Naive thymus-derived CD8-positive, alpha-beta T cell (primary cell): ENCODE measurements at regions not wholly inside any gene's neighbourhood (a gene's known extent, or its start where the extent isn't known, plus 50 kb on each side); places are given as distances from the start of the nearest gene placed in this dataset.
A peak's percentile ranks its signal among the peaks of the same experiment; 100 is the strongest.

Experiments used
- ATAC-seq, 2 donors: fragments of 150-1000 bp; cut with Tn5 transposase in 1 of 2; sonication (Bioruptor Pico), chemical (Tn5 transposase) in 1 of 2; 1 replicate in 1 of 2; 2 replicates in 1 of 2; pipeline ENCODE4 v1.10.0; 2021; ENCODE audit warnings: mild to moderate bottlenecking in 2 of 2, moderate library complexity in 2 of 2
- POLR2A ChIA-PET: fragments of 350-600 bp; sonication (Branson Sonifier 250); formaldehyde crosslinking; loops from one replicate; lab custom pipeline; 2021; ENCODE audit warnings: antibody characterized with exemption; lab: Charles Lee
- DNase-seq, 10 donors: peaks; one replicate each; pipeline versions ENCODE4 v3.0.0 to v3.0.0-alpha.2; 2020 to 2022
- H3K27ac Mint-ChIP-seq, 10 donors: one replicate each; pipeline ENCODE4 v1.8.0; 2020 to 2022; ENCODE audit warnings: mild to moderate bottlenecking in 10 of 10, mixed read lengths in 10 of 10, moderate library complexity in 4 of 10, inconsistent platforms in 1 of 10
- H3K27me3 Mint-ChIP-seq, 5 donors: one replicate each; pipeline ENCODE4 v1.8.0; 2021 to 2022; ENCODE audit warnings: mixed read lengths in 5 of 5
- H3K36me3 Mint-ChIP-seq, 3 donors: one replicate each; pipeline ENCODE4 v1.8.0; 2020 to 2022; ENCODE audit warnings: mixed read lengths in 3 of 3, mild to moderate bottlenecking in 2 of 3, inconsistent platforms in 1 of 3
- H3K4me1 Mint-ChIP-seq, 4 donors: one replicate each; pipeline ENCODE4 v1.8.0; 2021 to 2022; ENCODE audit warnings: mixed read lengths in 4 of 4
- H3K4me3 Mint-ChIP-seq, 10 donors: one replicate each; pipeline ENCODE4 v1.8.0; 2020 to 2022; ENCODE audit warnings: mild to moderate bottlenecking in 10 of 10, mixed read lengths in 10 of 10, moderate library complexity in 6 of 10, inconsistent platforms in 1 of 10
- H3K9me3 Mint-ChIP-seq, 9 donors: one replicate each; pipeline ENCODE4 v1.8.0; 2020 to 2022; ENCODE audit warnings: mixed read lengths in 9 of 9, mild to moderate bottlenecking in 3 of 9, inconsistent platforms in 1 of 9, moderate library complexity in 1 of 9

DNA sequence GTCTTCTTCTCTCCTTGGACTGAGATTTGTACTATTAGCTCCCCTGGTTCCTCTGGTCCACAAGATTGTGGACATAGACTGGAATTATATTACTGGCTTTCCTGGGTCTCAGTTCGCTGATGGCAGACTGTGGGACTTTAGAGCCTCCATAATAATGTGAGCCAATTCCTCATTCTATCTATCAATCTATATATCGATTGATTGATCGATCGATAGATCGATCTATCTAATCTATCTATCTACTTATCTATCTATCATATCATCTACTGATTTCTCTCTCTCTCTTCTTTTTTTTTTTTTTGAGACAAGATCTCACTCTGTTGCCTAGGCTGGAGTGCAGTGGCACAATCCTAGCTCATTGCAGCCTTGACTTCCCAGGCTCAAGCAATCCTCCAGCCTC lies 51.5 kb upstream of the DDR1 start:
- DNase-seq (no peak), ATAC-seq (no peak)
- peaks cover 32 to 77% (median 68%) of the 10 kb centered on the region in 4 donors for H3K4me1 Mint-ChIP-seq
- peaks cover 0 to 2% (median 0%) of the 10 kb centered on the region in 3 donors for H3K36me3 Mint-ChIP-seq
- H3K4me3 Mint-ChIP-seq, result peak overlapping the region in 3 of 10 donors; percentile 22 to 58 (median 48)
- POLR2A ChIA-PET, result interaction anchor here (1.0 kb wide), 1 partner anchor 45 kb away, joined by 6 read pairs; no protein-coding TSS in a partner anchor
- H3K9me3 Mint-ChIP-seq, result no peaks in the 10 kb centered on the region
- H3K27me3 Mint-ChIP-seq, result no peaks in the 10 kb centered on the region
- peak overlapping the region in 8 of 10 donors; percentile 27 to 97 (median 65) for H3K27ac Mint-ChIP-seq

DNA sequence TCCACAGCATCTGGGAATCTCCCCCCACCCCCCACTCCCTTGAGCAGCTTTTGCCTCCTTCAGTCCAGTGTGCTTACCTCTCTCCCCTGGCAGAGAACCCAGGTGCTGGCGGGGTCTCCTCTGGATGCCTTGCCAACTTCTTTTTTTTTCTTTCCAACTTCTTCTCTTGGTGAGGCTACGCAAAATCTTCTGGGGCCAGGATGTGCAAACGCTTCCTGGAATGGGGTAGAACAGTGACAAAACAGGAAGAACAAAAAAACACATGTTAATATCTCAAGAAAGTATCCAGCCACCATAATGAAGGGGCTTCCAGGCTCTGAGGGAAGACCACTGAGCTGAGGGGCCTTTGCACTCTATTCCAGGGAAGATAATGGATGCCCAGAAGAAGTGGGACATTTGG lies 53.9 kb upstream of the DDR1 start:
- peak overlapping the region; percentile 89 to 98 (median 96) for H3K4me3 Mint-ChIP-seq
- peaks cover 38 to 89% (median 80%) of the 10 kb centered on the region in 4 donors for H3K4me1 Mint-ChIP-seq
- no peaks in the 10 kb centered on the region for H3K27me3 Mint-ChIP-seq
- H3K27ac Mint-ChIP-seq, result peak overlapping the region; percentile 89 to 100 (median 96)
- no peaks in the 10 kb centered on the region for H3K9me3 Mint-ChIP-seq
- peak in 3 of 10 donors; percentile 25 to 26 (median 25) for DNase-seq
- ATAC-seq, result peak; percentile 25 to 34
- POLR2A ChIA-PET, result interaction anchor here (0.8 to 4.7 kb wide), 24 partner anchors 9 to 264 kb away, joined by 3 to 34 read pairs (median 4); partner anchors contain the start of genes ABCF1, DDR1, IER3 and MRPS18B
- H3K36me3 Mint-ChIP-seq, result peaks cover 0 to 4% (median 2%) of the 10 kb centered on the region in 3 donors

DNA sequence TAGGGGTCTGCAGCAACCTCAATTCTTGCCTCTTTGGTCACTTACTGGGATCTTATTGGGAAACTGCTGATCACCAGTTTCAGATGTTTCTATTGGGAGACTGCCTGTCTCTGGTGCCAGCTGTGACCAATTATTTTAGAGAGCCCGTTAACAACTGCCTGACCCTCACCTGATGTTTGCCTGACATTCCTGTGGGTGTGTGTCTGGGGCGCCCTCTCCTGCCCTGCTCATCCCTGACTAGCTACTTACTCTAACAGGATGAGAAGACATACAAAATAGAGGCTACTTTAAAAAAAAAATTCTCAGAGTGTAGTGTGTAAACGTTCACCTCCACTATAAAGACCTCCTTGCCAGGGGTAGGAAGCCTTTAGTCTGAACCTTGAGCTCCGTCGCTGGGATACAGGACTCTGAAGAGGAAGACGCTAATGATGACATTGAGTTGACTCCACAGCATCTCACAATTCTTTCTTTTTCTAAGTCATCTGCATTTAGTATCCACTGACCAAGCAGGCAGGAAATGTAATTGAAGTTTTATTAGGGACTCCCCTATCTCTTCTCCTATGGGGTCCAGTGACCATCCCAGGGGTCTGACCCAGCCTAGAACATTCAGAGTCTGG lies 54.6 kb upstream of the DDR1 start:
- peak; percentile 26 to 48 for ATAC-seq
- H3K4me3 Mint-ChIP-seq, result peak overlapping the region; percentile 89 to 98 (median 96)
- H3K27ac Mint-ChIP-seq, result peak overlapping the region; percentile 89 to 100 (median 96)
- peak in 2 of 10 donors; percentile 13 to 27 for DNase-seq
- H3K9me3 Mint-ChIP-seq, result no peaks in the 10 kb centered on the region
- H3K36me3 Mint-ChIP-seq, result peaks cover 0 to 10% (median 2%) of the 10 kb centered on the region in 3 donors
- POLR2A ChIA-PET, result interaction anchor here (0.6 to 4.7 kb wide), 25 partner anchors 8 to 265 kb away, joined by 3 to 34 read pairs (median 4); partner anchors contain the start of genes ABCF1, DDR1, IER3 and MRPS18B
- peaks cover 35 to 87% (median 78%) of the 10 kb centered on the region in 4 donors for H3K4me1 Mint-ChIP-seq
- H3K27me3 Mint-ChIP-seq, result no peaks in the 10 kb centered on the region

DNA sequence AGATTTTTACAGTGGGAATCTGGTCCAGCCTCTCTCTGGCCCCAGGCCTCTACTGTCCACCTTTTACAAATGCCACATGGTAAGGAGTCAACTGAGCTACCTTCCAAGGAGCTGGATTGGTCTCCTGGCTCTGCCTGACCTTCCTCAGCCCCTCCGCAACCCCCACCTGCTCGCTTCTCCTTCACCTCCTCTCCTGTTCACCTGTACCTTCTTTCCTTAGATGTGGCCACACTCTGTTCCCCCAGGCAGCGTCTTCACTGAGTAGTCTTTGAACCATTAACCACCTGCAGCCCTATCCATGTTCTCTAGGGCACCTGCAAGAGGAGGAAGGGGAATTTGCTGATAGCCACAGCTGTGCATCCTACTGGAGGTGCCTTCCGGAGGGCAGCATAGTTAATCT lies 55.3 kb upstream of the DDR1 start:
- H3K36me3 Mint-ChIP-seq, result peaks cover 0 to 17% (median 2%) of the 10 kb centered on the region in 3 donors
- POLR2A ChIA-PET, result interaction anchor here (0.6 to 4.7 kb wide), 22 partner anchors 7 to 962 kb away, joined by 3 to 34 read pairs (median 4); partner anchors contain the start of genes ABCF1, DDR1 and VARS2
- H3K27ac Mint-ChIP-seq, result peak overlapping the region; percentile 89 to 100 (median 95)
- H3K4me3 Mint-ChIP-seq, result peak overlapping the region; percentile 89 to 98 (median 96)
- H3K9me3 Mint-ChIP-seq, result no peaks in the 10 kb centered on the region
- H3K4me1 Mint-ChIP-seq, result peaks cover 32 to 87% (median 76%) of the 10 kb centered on the region in 4 donors
- no peaks in the 10 kb centered on the region for H3K27me3 Mint-ChIP-seq
- ATAC-seq (peak; percentile 4 to 24), DNase-seq (no peak)

DNA sequence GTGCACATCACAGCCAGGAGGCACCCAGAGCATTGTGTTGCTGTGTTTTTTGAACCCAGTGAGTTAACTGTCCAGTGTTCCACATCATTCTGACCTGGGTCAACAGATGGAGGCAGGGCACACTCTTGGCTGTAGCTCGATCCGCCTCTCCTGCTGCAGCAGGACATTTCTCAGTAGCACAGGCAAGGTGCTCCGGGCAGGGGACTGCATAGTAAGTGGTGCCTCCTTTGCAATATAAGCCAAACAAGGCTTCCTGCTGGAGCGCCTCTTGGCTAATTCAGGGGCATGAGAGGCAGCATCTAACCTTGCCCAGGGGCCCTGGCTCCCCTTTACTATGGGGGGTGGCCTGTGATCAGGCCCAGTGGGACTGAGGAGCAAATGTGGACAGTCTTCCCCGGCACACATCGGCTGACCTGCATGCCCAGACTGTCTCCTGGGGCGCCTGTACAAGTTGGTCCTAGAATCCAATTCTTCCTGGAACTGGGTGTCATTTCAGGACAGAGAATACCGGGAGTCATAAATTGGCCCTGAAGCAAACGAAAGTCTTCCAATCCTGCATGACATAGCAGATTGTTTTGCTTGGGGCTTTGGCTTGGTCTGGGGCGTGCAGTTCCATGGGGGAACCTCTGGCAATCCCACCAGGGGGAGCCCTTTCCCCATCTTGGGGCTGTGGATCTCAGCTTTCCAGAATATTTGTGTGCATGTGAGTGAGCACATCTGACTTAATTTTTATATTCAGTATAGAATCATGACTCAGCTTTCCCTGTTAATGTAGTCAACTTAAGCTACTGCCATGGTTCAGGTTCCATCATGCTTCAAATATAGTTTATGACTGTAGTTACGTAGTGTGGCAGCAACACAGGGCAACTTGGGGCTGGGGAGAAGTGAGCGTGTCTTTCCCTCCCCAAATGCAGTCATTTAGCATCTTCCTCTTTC lies 56.0 kb upstream of the DDR1 start:
- Mint-ChIP-seq H3K27me3 (no peaks in the 10 kb centered on the region), H3K36me3 (peaks cover 0 to 25% (median 3%) of the 10 kb centered on the region in 3 donors), H3K9me3 (no peaks in the 10 kb centered on the region), H3K4me3 (peak overlapping the region; percentile 89 to 98 (median 96)), H3K27ac (peak overlapping the region; percentile 88 to 100 (median 95)), H3K4me1 (peaks cover 35 to 87% (median 76%) of the 10 kb centered on the region in 4 donors)
- peak; percentile 83 to 84 for ATAC-seq
- POLR2A ChIA-PET, result interaction anchor here (0.5 to 4.7 kb wide), 11 partner anchors 12 to 962 kb away, joined by 3 to 34 read pairs (median 7); partner anchors contain the start of gene DDR1
- DNase-seq, result peak; percentile 59 to 89 (median 78)

DNA sequence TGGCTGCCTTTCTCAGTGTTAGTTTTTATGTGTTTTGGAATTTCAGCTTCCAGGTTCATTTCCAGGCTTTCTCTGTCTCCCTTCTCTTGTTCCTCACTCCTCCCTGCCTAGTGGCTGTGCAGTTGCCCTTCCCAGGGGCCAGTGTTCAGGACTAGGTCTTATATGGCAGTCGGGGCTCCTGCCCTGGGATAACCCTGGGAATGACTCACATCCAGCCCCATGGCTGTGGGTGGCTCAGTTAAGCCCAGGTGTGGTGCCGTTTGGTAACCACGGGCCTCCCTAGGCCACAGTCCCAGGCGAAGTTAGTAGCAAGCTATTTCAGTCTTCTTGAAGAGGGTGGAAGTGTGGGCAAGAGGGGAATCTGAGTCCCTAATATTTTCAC lies 57.4 kb upstream of the DDR1 start:
- POLR2A ChIA-PET, result interaction anchor here (0.9 to 4.7 kb wide), 4 partner anchors 11 to 83 kb away, joined by 3 to 34 read pairs (median 3); partner anchors contain the start of genes DDR1 and IER3
- peak overlapping the region; percentile 30 to 99 (median 84) for H3K27ac Mint-ChIP-seq

DNA sequence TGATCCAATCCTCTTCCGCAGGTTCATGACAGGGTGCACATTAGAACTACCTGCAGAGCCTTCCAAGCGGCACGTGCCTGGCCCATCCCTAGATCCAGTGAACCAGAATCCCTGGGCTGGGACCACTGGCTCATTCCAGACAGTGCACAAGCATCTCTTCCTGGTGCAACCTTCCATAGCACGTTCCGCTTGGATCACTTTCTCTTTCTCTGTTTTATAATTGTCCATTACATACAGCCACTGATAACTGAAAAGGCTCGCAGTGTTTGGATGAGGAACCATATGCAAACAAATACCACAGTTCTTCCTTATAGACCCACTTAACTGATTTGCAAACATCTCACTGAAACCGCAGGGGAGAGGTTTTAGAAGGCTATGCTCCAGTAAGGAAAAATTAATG lies 59.6 kb upstream of the DDR1 start:
- ATAC-seq (no peak), DNase-seq (no peak)
- POLR2A ChIA-PET, result interaction anchor here (0.6 to 0.7 kb wide), 2 partner anchors 13 to 15 kb away, joined by 3 read pairs; no protein-coding TSS in a partner anchor
- Mint-ChIP-seq H3K9me3 (no peaks in the 10 kb centered on the region), H3K4me3 (peak overlapping the region in 2 of 10 donors; percentile 18 to 41), H3K27me3 (no peaks in the 10 kb centered on the region), H3K36me3 (peaks cover 0 to 29% (median 2%) of the 10 kb centered on the region in 3 donors), H3K4me1 (peaks cover 30 to 82% (median 71%) of the 10 kb centered on the region in 4 donors), H3K27ac (peak overlapping the region in 9 of 10 donors; percentile 26 to 93 (median 65))

More for the DNA sequence above, 57.4 kb upstream of the DDR1 start:
- no peak for DNase-seq
- no peak for ATAC-seq
- H3K4me3 Mint-ChIP-seq, result peak overlapping the region in 8 of 10 donors; percentile 8 to 95 (median 62)
- H3K4me1 Mint-ChIP-seq, result peaks cover 38 to 91% (median 81%) of the 10 kb centered on the region in 4 donors
- H3K36me3 Mint-ChIP-seq, result peaks cover 0 to 29% (median 3%) of the 10 kb centered on the region in 3 donors
- no peaks in the 10 kb centered on the region for H3K9me3 Mint-ChIP-seq
- no peaks in the 10 kb centered on the region for H3K27me3 Mint-ChIP-seq

DNA sequence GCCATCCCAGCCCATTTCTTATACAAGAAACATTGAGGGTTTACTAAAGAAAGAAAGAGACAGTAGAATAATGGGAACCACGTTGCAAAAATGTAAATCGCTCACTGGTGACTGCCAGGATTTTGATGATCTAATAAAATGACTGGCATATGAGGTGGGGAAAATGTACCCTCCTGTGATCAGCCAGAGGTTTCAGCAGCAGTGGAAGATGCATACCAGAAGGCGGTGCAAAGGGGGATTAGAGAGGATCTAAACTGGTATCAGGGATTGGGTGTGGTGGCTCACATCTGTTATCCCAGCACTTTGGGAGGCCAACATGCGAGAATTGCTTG lies 60.8 kb upstream of the DDR1 start:
- no peak for ATAC-seq
- Mint-ChIP-seq H3K36me3 (peaks cover 0 to 29% (median 2%) of the 10 kb centered on the region in 3 donors), H3K9me3 (no peaks in the 10 kb centered on the region), H3K4me3 (peak overlapping the region in 1 of 10 donors; percentile 6), H3K27me3 (no peaks in the 10 kb centered on the region), H3K4me1 (peaks cover 24 to 79% (median 63%) of the 10 kb centered on the region in 4 donors), H3K27ac (peak overlapping the region in 9 of 10 donors; percentile 36 to 93 (median 75))
- POLR2A ChIA-PET, result interaction anchor here (0.7 to 1.7 kb wide), 2 partner anchors 54 to 86 kb away, joined by 3 to 5 read pairs; no protein-coding TSS in a partner anchor
- no peak for DNase-seq

DNA sequence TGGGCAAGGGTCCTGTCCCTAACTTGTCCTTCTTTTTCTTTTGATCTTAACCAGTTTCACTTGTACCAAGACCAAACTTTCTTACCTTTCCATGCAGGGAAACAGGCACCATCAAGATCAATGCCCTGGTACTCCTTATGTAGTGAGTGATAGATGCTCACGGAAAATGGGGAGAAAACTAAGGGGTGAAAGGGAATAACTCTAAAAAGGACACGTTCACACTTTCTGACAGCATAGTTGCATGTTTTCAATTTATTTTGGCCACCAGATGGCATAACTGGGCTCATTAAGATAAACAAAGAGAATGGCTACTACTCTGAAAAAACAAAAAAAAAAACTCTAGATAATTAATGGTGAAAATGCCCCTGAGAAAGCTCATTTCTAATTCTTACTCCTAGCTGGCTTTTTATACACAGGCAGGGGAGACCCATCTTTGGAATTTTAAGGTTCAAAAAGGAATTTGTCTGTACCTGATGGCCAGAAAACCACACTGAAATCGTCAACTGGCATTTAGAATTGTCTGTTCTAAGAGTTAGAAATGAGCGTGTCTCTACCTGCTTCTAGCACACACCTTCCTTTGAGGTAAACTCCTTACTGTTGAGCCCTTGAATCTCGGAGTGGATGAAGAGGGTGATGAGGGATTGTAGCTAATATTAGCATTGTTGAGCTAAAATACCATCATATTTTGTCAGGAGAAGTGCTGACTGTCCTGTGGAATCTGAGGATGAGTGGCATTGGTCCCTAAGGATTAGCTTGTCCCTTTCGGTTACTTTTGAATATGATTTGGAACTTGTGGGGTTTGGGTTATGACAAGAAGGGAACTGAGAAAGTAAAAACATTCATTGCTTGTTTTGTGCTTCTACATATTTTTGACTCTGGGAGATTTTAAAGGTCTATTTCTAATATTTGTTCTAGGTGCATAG lies 62.2 kb upstream of the DDR1 start:
- Mint-ChIP-seq H3K4me1 (peaks cover 22 to 72% (median 53%) of the 10 kb centered on the region in 4 donors), H3K9me3 (no peaks in the 10 kb centered on the region), H3K27me3 (no peaks in the 10 kb centered on the region), H3K36me3 (peaks cover 0 to 29% (median 2%) of the 10 kb centered on the region in 3 donors), H3K4me3 (no peak overlapping the region), H3K27ac (peak overlapping the region in 9 of 10 donors; percentile 18 to 93 (median 80))
- POLR2A ChIA-PET, result interaction anchor here (0.8 to 2.1 kb wide), 6 partner anchors 8 to 94 kb away, joined by 3 to 10 read pairs (median 4); no protein-coding TSS in a partner anchor
- DNase-seq (peak in 4 of 10 donors; percentile 19 to 33 (median 21)), ATAC-seq (peak in 1 of 2 donors; percentile 47)

DNA sequence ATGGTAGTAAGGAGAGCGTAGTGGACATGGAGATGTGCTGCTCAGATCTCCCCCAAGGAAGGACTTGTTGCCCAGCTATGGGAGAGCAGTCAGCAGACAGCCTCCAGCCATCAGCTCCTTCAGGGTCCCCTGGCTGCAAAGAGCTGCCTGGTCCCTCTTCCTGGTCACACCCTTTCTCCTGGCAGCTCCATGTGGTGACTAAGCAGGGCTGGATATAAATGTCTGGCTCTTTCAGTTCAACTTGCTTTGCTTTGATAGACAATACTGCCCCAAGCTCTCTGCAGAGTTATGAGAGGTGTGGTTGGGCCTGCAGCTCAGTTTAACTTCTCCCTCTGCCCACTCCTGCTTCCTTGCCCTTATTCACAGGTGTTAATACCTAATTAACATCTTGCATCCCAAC lies 64.1 kb upstream of the DDR1 start:
- ATAC-seq (no peak), DNase-seq (no peak)
- Mint-ChIP-seq H3K36me3 (peaks cover 0 to 22% (median 2%) of the 10 kb centered on the region in 3 donors), H3K27me3 (no peaks in the 10 kb centered on the region), H3K27ac (peak overlapping the region in 9 of 10 donors; percentile 46 to 93 (median 78)), H3K4me1 (peaks cover 24 to 70% (median 51%) of the 10 kb centered on the region in 4 donors), H3K4me3 (no peak overlapping the region), H3K9me3 (no peaks in the 10 kb centered on the region)
- POLR2A ChIA-PET, result interaction anchor here (0.6 to 0.8 kb wide), 2 partner anchors 10 to 64 kb away, joined by 3 to 4 read pairs; partner anchors contain the start of gene DDR1
